ENCODE measurements at regions not wholly inside any gene's neighbourhood (a gene's known extent, or its start where the extent isn't known, plus 50 kb on each side); places are given as distances from the start of the nearest gene placed in this dataset.
"Not testable (repeated sequence)": the region's sequence is repeated elsewhere in the genome, so short reads cannot be mapped to it uniquely, and the experiment has no call there.

DNA sequence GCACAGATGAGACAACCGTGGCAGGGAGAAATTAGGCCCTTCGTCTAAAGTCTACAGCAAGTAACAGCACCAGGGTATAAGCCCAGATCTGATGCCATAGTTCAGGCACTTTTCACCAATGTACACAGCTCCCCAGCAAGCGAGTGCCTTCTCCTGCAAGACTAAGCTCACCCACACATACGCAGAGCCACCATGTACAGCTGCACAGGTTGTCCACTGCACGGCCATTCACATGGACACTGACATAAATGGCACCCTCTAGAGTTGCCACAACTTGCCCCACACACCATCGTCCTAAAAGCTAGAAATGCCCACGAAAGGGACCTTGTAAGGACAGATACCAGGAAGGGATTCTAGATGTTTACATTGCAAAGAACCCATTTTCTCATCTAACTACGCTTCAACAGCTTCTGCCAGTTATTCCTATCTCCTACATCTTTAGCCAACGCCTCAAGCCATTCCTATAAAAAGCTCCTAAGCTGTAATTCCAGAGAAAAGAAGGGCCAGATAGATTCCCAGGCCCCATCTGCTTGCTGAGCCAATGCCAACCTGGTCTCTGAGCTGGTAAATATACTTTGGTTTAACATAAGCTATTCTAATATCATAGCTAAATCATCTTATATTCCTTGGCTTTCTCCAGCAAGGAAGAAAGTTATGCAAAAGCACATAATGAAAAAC lies 174.0 kb upstream of the KAZN start:
- no peak for ATAC-seq
- no peaks in the 10 kb centered on the region for H3K4me1 ChIP-seq
- DNase-seq, result no peak
- intact Hi-C loops (cut with DNase I), result no loop called here
- H3K27ac ChIP-seq, result no peak overlapping the region
- H3K4me3 ChIP-seq, result no peak overlapping the region
- no peaks in the 10 kb centered on the region for H3K36me3 ChIP-seq
- no peak for TF ChIP-seq CTCF (IDR thresholded peaks at IDR 0.05)
- H3K9me3 ChIP-seq, result no peaks in the 10 kb centered on the region
- no peaks in the 10 kb centered on the region for H3K27me3 ChIP-seq

GRCh38 chr1:14426854-14427253 lies 171.6 kb upstream of the KAZN start:
- Histone ChIP-seq H3K27ac (no peak overlapping the region), H3K4me1 (no peaks in the 10 kb centered on the region), H3K9me3 (no peaks in the 10 kb centered on the region), H3K4me3 (no peak overlapping the region), H3K36me3 (no peaks in the 10 kb centered on the region), H3K27me3 (no peaks in the 10 kb centered on the region)
- ATAC-seq (no peak), DNase-seq (no peak)
- intact Hi-C loops (cut with DNase I), result no loop called here
- TF ChIP-seq CTCF (IDR thresholded peaks at IDR 0.05), result no peak

- no peak overlapping the region for H3K27ac ChIP-seq
- intact Hi-C loops (cut with DNase I), result no loop called here
- no peaks in the 10 kb centered on the region for H3K9me3 ChIP-seq
- DNase-seq, result no peak
- H3K27me3 ChIP-seq, result no peaks in the 10 kb centered on the region
- H3K4me1 ChIP-seq, result no peaks in the 10 kb centered on the region
- H3K36me3 ChIP-seq, result no peaks in the 10 kb centered on the region
- ATAC-seq, result no peak
- TF ChIP-seq CTCF (IDR thresholded peaks at IDR 0.05), result no peak
- no peak overlapping the region for H3K4me3 ChIP-seq
These were observed 168.9 kb upstream of the KAZN start for GRCh38 chr1:14429577-14429976.

DNA sequence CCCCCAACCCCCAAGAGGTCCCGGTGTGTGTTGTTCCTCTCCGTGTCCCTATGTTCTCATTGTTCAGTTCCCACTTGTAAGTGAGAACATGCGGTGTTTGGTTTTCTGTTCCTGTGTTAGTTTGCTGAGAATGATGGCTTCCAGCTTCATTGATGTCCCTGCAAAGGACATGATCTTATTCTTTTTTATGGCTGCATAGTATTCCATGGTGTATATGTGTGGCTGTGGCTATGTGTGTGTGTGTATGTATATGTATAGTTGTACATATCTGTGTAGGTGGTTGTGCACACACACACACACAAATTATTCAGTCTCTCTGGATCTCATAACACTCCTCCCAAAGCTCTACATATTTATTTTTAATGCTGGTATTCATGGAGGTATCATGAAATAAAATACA lies 165.8 kb upstream of the KAZN start:
- H3K9me3 ChIP-seq; intact Hi-C loops (cut with DNase I); H3K27me3 ChIP-seq; H3K27ac ChIP-seq; H3K36me3 ChIP-seq; DNase-seq; H3K4me3 ChIP-seq; ATAC-seq; H3K4me1 ChIP-seq: not testable (repeated sequence)

GRCh38 chr1:14435368-14436023 lies 163.0 kb upstream of the KAZN start:
- H3K9me3 ChIP-seq, result no peaks in the 10 kb centered on the region
- no peak overlapping the region for H3K4me3 ChIP-seq
- ATAC-seq (peak; percentile 21), DNase-seq (no peak)
- H3K36me3 ChIP-seq, result no peaks in the 10 kb centered on the region
- no peaks in the 10 kb centered on the region for H3K4me1 ChIP-seq
- no peak for TF ChIP-seq CTCF (IDR thresholded peaks at IDR 0.05)
- intact Hi-C loops (cut with DNase I), result no loop called here
- no peaks in the 10 kb centered on the region for H3K27me3 ChIP-seq
- no peak overlapping the region for H3K27ac ChIP-seq

GRCh38 chr1:14437417-14437918 lies 161.0 kb upstream of the KAZN start:
- Histone ChIP-seq H3K4me3 (no peak overlapping the region), H3K4me1 (no peaks in the 10 kb centered on the region), H3K36me3 (no peaks in the 10 kb centered on the region), H3K27me3 (no peaks in the 10 kb centered on the region), H3K27ac (no peak overlapping the region), H3K9me3 (no peaks in the 10 kb centered on the region)
- DNase-seq (no peak), ATAC-seq (no peak)
- intact Hi-C loops (cut with DNase I), result no loop called here
- TF ChIP-seq CTCF (IDR thresholded peaks at IDR 0.05), result no peak

Data from upper lobe of right lung (tissue), 1 donor.